WTC11 (cell line): ENCODE measurements at regions not wholly inside any gene's neighbourhood (a gene's known extent, or its start where the extent isn't known, plus 50 kb on each side); places are given as distances from the start of the nearest gene placed in this dataset.

ENCODE experiments used
- ATAC-seq: fragments of 200-7000 bp; cut with Tn5 transposase; 2 replicates; pipeline ENCODE4 v1.10.0; 2021; ENCODE audit warnings: mild to moderate bottlenecking, moderate library complexity
- CTCF ChIA-PET: fragments of 300-600 bp; sonication (Branson Sonifier 250); formaldehyde crosslinking; loops from one replicate; lab custom pipeline; 2021; ENCODE audit warnings: antibody characterized with exemption; lab: Charles Lee
- POLR2A ChIA-PET: fragments of 350-600 bp; sonication (Branson Sonifier 250); formaldehyde crosslinking; loops from one replicate; lab custom pipeline; 2021; ENCODE audit warnings: antibody characterized with exemption; lab: Charles Lee
- DNase-seq: peaks from one replicate; pipeline ENCODE4 v3.0.0; 2021; ENCODE audit warnings: low spot score
- H3K27ac Mint-ChIP-seq: 2 replicates; pipeline ENCODE4 v1.8.0; 2021; ENCODE audit warnings: mixed read lengths
- H3K27me3 Mint-ChIP-seq: 2 replicates; pipeline ENCODE4 v1.8.0; 2021; ENCODE audit warnings: low read depth, mild to moderate bottlenecking, moderate library complexity, mixed read lengths
- H3K36me3 Mint-ChIP-seq: 2 replicates; pipeline ENCODE4 v1.8.0; 2021; ENCODE audit warnings: mixed read lengths
- H3K4me1 Mint-ChIP-seq: 2 replicates; pipeline ENCODE4 v1.8.0; 2022; ENCODE audit warnings: mixed read lengths
- H3K4me3 Mint-ChIP-seq: 2 replicates; pipeline ENCODE4 v1.8.0; 2021; ENCODE audit warnings: mild to moderate bottlenecking, moderate library complexity, mixed read lengths
- H3K9me3 Mint-ChIP-seq: 2 replicates; pipeline ENCODE4 v1.8.0; 2021; ENCODE audit warnings: mixed read lengths
- ATF3 ChIP-seq: sonication (generic); formaldehyde crosslinking; conservative IDR thresholded peaks from 2 replicates; pipeline ENCODE4 v1.8.1; 2022; ENCODE audit warnings: mild to moderate bottlenecking, missing genetic modification reagents
- CTCF ChIP-seq: fragments of 200-600 bp; IDR thresholded peaks from 2 replicates; pipeline ENCODE4 v1.8.0; 2022; ENCODE audit warnings: antibody characterized with exemption
- E2F1 ChIP-seq: sonication (generic); formaldehyde crosslinking; IDR thresholded peaks from 2 replicates; pipeline ENCODE4 v1.8.0; 2022; ENCODE audit warnings: mild to moderate bottlenecking, missing genetic modification reagents
- EMX1 ChIP-seq: fragments of 250-450 bp; sonication (Bioruptor Pico); IDR thresholded peaks from 2 replicates; pipeline ENCODE4 v1.8.0; 2021; ENCODE audit warnings: mild to moderate bottlenecking
- HMGXB4 ChIP-seq: sonication (generic); formaldehyde crosslinking; IDR thresholded peaks from 2 replicates; pipeline ENCODE4 v1.8.1; 2023; ENCODE audit warnings: mild to moderate bottlenecking, moderate library complexity, missing genetic modification reagents
- MAX ChIP-seq: sonication (generic); formaldehyde crosslinking; IDR thresholded peaks from 2 replicates; pipeline ENCODE4 v1.8.0; 2022; ENCODE audit warnings: mild to moderate bottlenecking, missing genetic modification reagents
- NFATC4 ChIP-seq: fragments of 250-450 bp; sonication (Bioruptor Pico); IDR thresholded peaks from 2 replicates; pipeline ENCODE4 v1.9.0; 2021; ENCODE audit warnings: mild to moderate bottlenecking
- NR3C1 ChIP-seq: sonication (generic); formaldehyde crosslinking; conservative IDR thresholded peaks from 2 replicates; pipeline ENCODE4 v1.8.1; 2023; ENCODE audit warnings: low read depth, mild to moderate bottlenecking, missing genetic modification reagents
- OVOL2 ChIP-seq: fragments of 250-450 bp; sonication (Bioruptor Pico); IDR thresholded peaks from 2 replicates; pipeline ENCODE4 v1.9.0; 2021; ENCODE audit warnings: mild to moderate bottlenecking, borderline replicate concordance
- PRRX2 ChIP-seq: fragments of 250-450 bp; sonication (Bioruptor Pico); IDR thresholded peaks from 2 replicates; pipeline ENCODE4 v1.8.0; 2021; ENCODE audit warnings: mild to moderate bottlenecking
- SP1 ChIP-seq: sonication (generic); formaldehyde crosslinking; conservative IDR thresholded peaks from 2 replicates; pipeline ENCODE4 v1.8.1; 2022; ENCODE audit warnings: missing genetic modification reagents
- STAT6 ChIP-seq: sonication (generic); formaldehyde crosslinking; conservative IDR thresholded peaks from 2 replicates; pipeline ENCODE4 v1.8.1; 2023; ENCODE audit warnings: mild to moderate bottlenecking, low read depth, missing genetic modification reagents, moderate library complexity
- TCF7 ChIP-seq: sonication (generic); formaldehyde crosslinking; IDR thresholded peaks from 2 replicates; pipeline ENCODE4 v1.8.0; 2022; ENCODE audit warnings: mild to moderate bottlenecking, low read depth, missing genetic modification reagents, moderate library complexity
- TEAD4 ChIP-seq: sonication (generic); formaldehyde crosslinking; IDR thresholded peaks from 2 replicates; pipeline ENCODE4 v1.8.0; 2022; ENCODE audit warnings: mild to moderate bottlenecking, missing genetic modification reagents
- ZNF232 ChIP-seq: sonication (generic); formaldehyde crosslinking; IDR thresholded peaks from 2 replicates; pipeline ENCODE4 v1.8.0; 2022; ENCODE audit warnings: mild to moderate bottlenecking, missing genetic modification reagents
- ZNF416 ChIP-seq: fragments of 250-450 bp; sonication (Bioruptor Pico); IDR thresholded peaks from 2 replicates; pipeline ENCODE4 v1.9.0; 2021; ENCODE audit warnings: mild to moderate bottlenecking, inconsistent platforms
- ZNF423 ChIP-seq: fragments of 250-450 bp; sonication (Bioruptor Pico); IDR thresholded peaks from 2 replicates; pipeline ENCODE4 v2.1.2; 2022; ENCODE audit warnings: mild to moderate bottlenecking, moderate library complexity
- ZNF425 ChIP-seq: fragments of 250-450 bp; sonication (Bioruptor Pico); conservative IDR thresholded peaks from 2 replicates; pipeline ENCODE4 v1.9.0; 2021; ENCODE audit warnings: mild to moderate bottlenecking

GRCh38 chr2:18219676-18220075, 340.8 kb downstream of the RDH14 start:
- no peaks in the 10 kb centered on the region for H3K4me1 Mint-ChIP-seq
- no peak overlapping the region for H3K4me3 Mint-ChIP-seq
- DNase-seq (no peak), ATAC-seq (no peak)
- no peaks in the 10 kb centered on the region for H3K36me3 Mint-ChIP-seq
- CTCF ChIA-PET, result interaction anchor here (0.9 to 1.4 kb wide), 3 partner anchors 8 to 341 kb away, joined by 3 to 4 read pairs (median 4); no protein-coding TSS in a partner anchor
- POLR2A ChIA-PET, result no interaction called here
- TF ChIP-seq E2F1 (CRISPR knock-in tag) (no peak), ZNF232 (CRISPR knock-in tag) (no peak), SP1 (CRISPR knock-in tag) (no peak), MAX (CRISPR knock-in tag) (no peak)
- peaks cover 3% of the 10 kb centered on the region; the same call in 1 of the 2 replicates for H3K9me3 Mint-ChIP-seq
- no peak overlapping the region for H3K27ac Mint-ChIP-seq
- H3K27me3 Mint-ChIP-seq, result no peaks in the 10 kb centered on the region

GRCh38 chr2:18218160-18218933, 339.9 kb downstream of the KCNS3 start:
- CTCF ChIA-PET, result interaction anchor here (1.4 kb wide), 1 partner anchor 339 kb away, joined by 4 read pairs; no protein-coding TSS in a partner anchor
- Mint-ChIP-seq H3K27me3 (no peaks in the 10 kb centered on the region), H3K4me1 (no peaks in the 10 kb centered on the region)
- no peak for DNase-seq
- TF ChIP-seq TCF7 (CRISPR knock-in tag), result no peak
- no peak for TF ChIP-seq OVOL2 (CRISPR knock-in tag)
- no peak for TF ChIP-seq TEAD4 (CRISPR knock-in tag)
- TF ChIP-seq, all 79 proteins: peak for 0
- POLR2A ChIA-PET, result no interaction called here
- ATAC-seq, result no peak
- no peak overlapping the region for H3K4me3 Mint-ChIP-seq
- H3K9me3 Mint-ChIP-seq, result no peaks in the 10 kb centered on the region
- H3K36me3 Mint-ChIP-seq, result no peaks in the 10 kb centered on the region
- no peak overlapping the region for H3K27ac Mint-ChIP-seq

GRCh38 chr2:18214936-18215335, 336.5 kb downstream of the KCNS3 start:
- POLR2A ChIA-PET, result no interaction called here
- H3K4me3 Mint-ChIP-seq, result no peak overlapping the region
- H3K27ac Mint-ChIP-seq, result no peak overlapping the region
- H3K4me1 Mint-ChIP-seq, result no peaks in the 10 kb centered on the region
- no peaks in the 10 kb centered on the region for H3K9me3 Mint-ChIP-seq
- CTCF ChIA-PET, result no interaction called here
- H3K36me3 Mint-ChIP-seq, result no peaks in the 10 kb centered on the region
- no peaks in the 10 kb centered on the region for H3K27me3 Mint-ChIP-seq
- TF ChIP-seq EMX1 (CRISPR knock-in tag) (no peak), TCF7 (CRISPR knock-in tag) (no peak), OVOL2 (CRISPR knock-in tag) (no peak), HMGXB4 (CRISPR knock-in tag) (no peak), NR3C1 (CRISPR knock-in tag) (no peak), PRRX2 (CRISPR knock-in tag) (no peak), ZNF416 (CRISPR knock-in tag) (no peak), STAT6 (CRISPR knock-in tag) (no peak), CTCF (no peak), ZNF425 (no peak), NFATC4 (CRISPR knock-in tag) (no peak), ZNF423 (CRISPR knock-in tag) (no peak), ATF3 (CRISPR knock-in tag) (no peak)
- TF ChIP-seq, all 79 proteins: peak for 0
- DNase-seq (no peak), ATAC-seq (no peak)
